KBM-7 (cell line): ENCODE measurements at regions not wholly inside any gene's neighbourhood (a gene's known extent, or its start where the extent isn't known, plus 50 kb on each side); places are given as distances from the start of the nearest gene placed in this dataset.

Experiments used
- DNase-seq: peaks from one replicate; pipeline ENCODE4 v3.0.0-alpha.2; 2015
- in situ Hi-C: fragments of 300-500 bp; cut with MboI; formaldehyde crosslinking; loops from 2 replicates; pipeline ENCODE4 v1.14.3; 2020; ENCODE audit warnings: low sequenced_read_pairs, low pct_unique_long_range_greater_than_20kb, mixed read lengths

DNA sequence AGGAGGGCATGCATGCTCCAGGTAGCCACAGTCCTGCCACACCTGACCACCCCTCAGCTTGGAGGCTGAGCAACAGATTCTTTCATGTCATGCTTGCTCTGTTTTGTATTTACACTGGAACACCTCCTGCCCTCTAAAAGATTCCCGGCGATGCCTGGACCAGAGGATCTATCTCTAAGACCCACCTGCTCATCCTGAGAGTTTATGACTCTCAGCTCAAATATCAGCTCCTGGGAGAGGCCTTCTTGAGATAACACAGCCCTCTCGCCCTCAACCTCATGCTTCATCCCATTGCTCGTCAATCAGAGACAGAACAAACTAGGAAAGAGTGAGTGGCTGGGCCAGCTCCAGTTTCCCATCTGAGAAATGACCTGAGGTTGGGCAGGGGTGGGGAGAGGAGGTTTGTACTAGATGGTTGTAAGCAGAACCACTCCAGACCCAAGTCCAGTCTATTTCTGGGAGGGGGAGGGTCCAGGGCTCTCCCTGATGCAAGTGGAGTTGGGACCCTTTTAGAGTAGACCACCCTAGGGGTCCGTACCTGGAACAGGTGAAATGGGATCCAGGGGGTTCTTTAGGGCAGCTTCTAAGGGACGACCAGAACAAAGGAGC is 524.5 kb downstream of the MATN1 start:
- no peak for DNase-seq
- in situ Hi-C loops, result no loop called here

DNA sequence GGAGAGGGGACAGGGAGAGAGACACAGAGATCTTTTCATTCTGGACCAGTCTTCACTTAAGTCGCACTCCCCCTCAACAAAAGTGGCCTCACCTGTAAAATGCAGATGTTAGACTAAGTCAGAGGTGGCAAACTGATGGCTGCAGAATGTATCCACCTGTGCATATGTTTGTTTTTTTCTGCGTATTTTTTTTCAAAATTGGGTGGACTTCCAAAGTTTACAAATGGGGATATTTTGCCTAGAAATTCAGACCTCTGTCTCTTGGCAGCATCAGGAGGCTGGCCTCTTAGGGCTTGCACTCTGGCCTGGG is 525.0 kb downstream of the MATN1 start:
- DNase-seq, result no peak
- in situ Hi-C loops, result no loop called here

DNA sequence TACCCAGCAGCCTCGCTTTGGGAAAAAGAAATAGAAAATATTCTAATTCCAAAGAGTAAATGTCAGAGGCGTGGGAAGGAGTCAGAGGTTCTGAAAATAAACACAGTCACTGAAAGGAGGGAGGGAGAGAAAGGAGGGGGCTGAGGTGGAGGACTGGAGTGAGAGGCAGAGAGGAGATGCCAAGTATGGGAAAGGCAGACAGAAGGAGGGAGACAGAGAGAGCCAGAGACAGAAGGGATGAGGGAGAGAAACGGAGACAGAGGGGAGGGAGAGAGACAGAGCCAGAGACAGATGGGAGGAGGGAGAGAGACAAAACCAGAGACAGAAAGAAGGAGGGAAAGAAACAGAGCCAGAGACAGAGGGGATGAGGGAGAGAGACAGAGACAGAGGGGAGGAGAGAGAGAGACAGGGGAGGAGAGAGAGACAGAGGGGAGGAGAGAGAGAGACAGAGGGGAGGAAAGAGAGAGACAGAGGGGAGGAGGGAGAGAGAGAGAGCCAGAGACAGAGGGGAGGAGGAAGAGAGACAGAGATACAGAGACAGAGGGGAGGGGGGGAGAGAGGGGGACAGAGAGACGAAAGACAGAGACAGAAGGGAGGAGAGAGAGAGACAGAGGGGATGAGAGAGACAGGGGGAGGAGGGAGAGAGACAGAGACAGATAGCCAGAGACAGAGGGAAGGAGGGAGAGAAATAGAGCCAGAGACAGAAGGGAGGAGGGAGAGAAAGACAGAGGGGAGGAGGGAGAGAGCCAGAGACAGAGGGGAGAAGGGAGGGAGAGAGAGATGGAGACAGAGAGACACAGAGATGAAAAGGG is 525.5 kb downstream of the MATN1 start:
- in situ Hi-C loops, result no loop called here
- DNase-seq, result no peak

DNA sequence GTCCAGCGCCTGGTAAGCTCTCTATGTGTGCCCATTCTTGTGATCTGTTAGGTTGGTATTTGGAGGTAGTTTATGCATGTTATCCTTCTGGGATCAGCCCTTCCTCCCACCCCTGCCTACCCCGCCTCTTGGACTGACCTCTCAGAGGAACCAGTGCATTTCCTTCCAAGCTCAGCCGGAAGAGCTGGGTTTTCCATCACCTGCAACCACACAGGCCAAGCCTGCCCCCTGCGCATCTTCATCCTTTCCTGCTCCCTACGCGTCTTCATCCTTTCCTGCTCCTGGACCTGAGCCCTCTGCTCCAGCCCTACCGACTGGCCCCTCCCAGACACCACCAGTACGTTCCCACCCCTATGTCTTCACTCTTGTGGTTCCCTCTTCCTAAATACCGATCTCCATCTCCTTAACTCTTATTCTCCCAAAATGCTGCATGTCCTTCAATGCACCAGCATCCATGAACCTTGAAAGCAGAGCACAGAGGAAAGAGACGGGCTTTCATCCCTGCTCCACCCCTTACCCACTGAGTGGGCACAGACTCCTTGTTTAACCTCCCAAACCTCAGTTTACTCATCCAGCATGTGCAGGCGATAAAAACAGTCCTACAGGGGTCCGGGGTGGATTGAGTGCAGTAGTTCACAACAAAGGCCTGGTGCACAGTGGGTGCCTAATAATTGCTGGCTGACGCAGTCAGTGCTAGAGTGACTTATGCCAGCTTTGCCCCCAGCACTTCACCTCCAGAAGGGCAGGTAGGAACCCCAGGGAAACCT is 526.3 kb downstream of the MATN1 start:
- DNase-seq, result no peak
- in situ Hi-C loops, result no loop called here

DNA sequence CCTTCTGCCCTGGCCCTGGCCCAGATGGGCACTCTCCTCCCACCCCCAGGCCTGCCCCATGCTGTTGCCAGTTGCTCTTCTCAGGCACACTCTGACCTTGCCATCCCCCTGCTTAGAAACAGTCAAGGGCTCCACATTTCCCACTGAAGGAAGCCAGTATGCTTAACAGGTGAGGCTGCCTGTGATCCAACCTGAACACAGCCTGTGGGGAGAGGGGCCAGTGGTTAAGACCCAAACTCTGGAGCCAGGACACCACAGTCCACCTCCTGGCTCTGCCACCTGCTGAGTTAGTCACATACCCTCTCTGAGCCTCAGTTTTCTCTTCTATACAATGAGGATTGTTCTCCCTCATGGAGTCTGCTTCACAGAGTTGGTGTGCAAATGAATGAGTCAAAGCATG is 526.9 kb downstream of the MATN1 start:
- in situ Hi-C loops, result no loop called here
- DNase-seq, result no peak

DNA sequence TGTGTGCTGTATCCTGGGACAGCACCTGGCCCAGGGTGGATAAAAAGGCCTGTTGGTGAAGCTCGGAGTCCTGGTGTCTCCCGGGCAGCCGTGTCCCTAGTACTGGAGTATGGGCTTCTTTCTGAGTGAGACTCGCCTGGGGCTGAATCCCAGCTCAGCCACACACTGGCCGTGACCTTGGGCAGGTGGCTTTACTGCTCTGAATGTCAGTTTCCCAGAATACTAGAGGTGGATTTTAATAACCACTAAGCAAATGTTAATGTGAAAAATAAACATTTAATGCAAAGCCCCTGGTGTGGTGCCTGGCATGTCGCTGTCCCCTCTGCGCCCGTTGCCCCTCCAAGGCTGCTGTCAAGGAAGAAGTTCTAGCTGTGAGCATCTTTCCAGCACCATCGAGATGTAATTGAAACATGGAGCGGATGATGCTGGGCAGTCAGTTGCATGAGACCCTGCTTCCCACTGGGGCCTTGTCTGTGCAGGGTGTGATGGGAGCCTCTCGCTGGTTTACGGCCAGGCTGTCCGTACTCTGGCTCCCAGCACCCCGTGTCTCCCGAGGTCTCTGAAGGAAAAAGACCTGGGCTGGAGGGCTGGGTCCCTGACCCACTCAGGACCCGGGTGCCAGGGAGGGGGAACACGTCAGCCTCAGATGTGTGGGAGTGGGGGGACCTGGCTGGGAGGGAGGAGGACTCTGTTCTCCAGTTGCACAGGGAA is 527.8 kb downstream of the MATN1 start:
- in situ Hi-C loops, result no loop called here
- no peak for DNase-seq

DNA sequence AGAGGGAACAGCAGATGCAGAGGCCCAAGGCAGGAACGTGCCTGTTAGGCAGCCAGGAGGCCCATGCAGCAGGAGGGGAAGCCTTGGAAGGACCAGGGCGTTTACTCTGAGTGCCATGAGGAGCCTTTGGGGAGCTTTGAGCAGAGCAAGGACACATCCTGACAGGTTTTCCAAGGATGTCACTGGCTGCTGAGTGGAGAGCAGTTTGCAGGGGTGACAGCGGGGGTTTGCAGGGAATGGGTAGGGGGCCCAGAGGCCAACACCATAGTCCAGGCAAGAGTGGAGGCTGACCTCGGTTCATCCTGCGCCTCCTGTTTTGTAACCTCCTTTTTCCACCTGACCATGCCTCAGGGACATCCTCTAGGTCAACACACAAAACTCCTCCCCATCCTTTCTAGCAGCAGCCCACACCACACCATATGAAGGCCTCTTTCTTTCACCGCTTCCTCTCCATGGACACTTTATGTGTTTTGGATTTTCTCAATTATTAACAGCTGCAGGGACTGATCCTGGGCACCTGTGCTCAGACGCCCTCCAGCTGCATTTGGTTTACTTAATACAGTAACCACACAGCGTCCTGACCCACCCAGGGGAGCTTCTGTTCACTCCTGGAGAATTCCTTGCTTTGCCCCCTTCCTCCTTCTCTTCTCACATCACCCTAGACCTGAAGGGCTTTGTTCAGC is 528.5 kb downstream of the MATN1 start:
- in situ Hi-C loops, result no loop called here
- no peak for DNase-seq

DNA sequence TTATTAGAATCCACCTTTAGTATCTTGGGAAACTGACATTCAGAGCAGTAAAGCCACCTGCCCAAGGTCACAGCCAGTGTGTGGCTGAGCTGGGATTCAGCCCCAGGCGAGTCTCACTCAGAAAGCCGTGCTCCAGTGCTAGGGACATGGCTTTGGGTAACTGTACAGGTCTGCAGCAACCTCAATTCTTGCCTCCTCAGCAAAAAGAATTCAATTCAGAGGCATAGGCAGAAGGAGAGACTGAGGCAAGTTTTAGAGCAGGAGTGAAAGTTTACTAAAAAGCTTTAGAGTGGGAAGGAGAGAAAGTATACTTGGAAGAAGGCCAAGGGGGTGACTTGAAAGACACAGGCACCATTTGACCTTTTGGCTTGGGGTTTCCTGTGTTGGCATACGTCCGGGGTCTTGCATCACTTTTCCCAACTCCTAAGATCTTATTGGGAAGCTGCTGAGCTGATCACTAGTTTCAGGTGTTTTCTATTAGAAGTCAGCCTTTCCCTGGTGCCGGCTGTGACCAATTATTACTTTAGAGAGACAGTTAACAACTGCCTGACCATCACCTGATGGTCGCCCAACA is 529.3 kb downstream of the MATN1 start:
- in situ Hi-C loops, result no loop called here
- DNase-seq, result no peak

DNA sequence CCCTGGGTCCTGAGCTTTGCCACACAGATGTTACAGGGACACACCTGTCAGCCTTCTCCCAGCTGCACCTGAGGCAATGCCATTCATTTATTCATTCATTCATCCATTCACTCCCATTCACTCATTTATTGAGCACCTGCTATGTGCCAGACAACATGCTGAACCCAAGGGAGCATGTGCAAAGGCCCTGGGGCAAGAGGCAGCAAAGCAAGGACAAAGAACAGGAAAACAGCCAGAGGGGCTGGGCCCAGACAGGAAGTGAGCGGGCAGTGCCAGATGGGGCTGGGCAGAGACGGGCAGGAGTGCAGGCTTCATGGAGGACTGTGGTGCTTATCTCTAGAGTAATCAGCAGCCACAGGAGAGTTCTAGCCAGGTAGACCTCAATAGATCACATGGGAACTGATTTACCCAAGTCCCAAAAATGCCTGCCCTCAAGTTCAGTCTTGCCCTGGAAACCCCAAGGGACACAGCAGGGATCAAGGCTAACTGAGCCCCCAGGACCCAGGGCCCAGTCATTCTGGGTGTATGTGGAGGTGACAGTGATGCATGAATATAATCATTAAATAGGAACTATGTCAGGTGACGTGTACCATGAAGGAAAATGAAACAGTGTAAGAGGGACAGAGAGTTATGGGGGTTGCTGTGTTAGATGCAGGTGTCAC is 530.3 kb downstream of the MATN1 start:
- DNase-seq, result no peak
- in situ Hi-C loops, result no loop called here

DNA sequence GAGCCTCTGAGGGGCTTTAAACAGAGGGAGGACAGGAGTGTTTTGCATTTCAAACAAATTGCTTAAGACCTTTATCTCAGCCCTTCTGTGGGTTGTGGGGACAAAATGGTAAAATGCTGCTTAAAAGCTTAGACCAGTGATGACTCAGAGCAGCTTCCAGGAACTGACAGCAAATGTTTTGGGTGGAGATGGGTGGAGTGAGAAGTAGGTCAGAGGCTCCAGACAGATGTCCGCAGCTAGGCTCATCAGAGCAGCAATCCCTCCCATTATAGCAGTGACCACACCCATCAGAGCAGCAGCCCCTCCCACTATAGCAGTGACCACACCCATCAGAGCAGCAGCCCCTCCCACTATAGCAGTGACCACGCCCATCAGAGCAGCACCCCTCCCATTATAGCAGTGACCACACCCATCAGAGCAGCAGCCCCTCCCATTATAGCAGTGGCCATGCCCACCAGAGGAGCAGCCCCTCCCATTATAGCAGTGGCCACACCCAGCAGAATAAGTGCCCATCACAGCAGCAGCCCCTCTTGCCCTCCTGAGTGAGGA is 532.2 kb downstream of the MATN1 start:
- in situ Hi-C loops, result no loop called here
- no peak for DNase-seq

DNA sequence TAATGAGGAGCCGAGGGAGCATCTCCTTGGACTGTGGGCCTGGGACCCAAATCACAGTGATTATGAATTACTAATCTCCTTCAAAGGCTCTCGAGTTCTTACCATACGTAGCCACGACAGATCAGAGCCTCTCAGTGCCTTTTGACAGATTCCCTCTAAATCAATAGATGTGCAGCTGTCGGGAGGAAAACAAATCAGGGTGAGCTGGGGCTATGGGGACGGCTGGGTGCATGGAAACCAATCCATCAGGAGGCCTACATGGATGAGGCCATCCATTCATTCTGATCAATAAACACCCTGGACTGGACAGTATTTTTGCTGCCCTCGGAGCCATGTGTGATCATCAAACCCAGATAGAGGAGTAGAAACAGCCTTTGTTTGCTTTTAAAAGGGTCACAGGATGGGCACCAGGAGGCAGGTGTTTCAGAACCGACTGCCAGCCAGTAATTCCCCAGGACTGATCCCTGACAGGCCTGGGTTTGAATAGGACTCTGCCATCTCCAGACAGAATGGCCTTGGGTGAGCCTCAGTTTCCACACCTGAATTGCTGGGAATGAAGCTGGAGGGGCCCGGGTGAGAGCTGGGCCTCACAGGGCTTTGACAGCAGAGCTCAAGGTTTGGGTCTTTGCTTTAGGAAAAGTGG is 532.8 kb downstream of the MATN1 start:
- DNase-seq, result no peak
- in situ Hi-C loops, result no loop called here

DNA sequence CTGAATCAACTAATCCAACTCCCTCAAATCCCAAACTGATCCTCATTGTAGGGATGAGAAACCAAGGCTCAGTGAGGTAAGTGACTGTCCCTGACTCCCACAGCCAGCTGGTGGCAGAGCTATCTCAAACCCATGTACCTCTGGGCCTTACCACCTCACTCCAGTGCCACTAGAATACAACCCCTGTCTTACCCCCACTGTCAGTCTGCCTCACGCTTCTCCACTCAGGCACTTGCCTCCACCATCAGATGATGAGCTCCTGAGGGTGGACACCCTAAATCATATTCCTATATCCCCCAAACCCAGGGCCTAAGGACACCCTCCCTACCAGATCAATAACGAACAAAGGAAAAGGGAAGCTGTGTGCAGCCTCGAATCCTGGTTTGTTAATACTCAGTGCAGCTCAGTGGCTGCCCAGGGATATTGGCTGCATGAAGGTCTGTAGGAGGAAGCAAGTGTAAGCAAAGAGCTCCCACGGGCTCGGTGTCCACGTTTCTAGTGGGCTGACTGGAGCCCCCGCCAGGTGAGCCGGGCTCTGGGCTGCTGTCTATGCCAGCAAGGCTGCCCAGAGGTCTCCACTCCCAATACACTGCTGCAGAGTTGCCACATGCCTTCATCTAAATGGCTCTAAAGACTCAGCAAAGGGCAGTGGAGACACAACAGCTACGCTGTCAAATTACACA is 533.4 kb downstream of the MATN1 start:
- DNase-seq, result no peak
- in situ Hi-C loops, result no loop called here

DNA sequence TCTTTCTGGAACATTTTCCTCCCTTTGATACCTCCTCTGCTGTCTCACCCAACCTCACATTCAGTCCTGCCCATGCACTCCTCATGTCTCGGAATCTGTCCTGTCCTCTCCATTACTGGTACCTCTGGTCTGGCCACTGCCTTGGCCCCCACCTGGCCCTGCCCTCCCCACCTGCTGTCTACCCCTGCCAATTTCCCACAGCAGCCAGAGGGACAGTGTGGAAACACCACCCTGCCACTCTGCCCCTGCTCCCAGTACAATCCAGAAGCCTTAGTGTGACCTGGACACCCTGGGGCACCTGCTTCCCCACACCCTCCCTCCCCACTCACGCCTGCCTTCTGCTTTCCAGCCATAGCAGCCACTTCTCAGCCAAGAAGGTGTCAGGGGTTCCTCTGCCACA is 534.4 kb downstream of the MATN1 start:
- in situ Hi-C loops, result no loop called here

DNA sequence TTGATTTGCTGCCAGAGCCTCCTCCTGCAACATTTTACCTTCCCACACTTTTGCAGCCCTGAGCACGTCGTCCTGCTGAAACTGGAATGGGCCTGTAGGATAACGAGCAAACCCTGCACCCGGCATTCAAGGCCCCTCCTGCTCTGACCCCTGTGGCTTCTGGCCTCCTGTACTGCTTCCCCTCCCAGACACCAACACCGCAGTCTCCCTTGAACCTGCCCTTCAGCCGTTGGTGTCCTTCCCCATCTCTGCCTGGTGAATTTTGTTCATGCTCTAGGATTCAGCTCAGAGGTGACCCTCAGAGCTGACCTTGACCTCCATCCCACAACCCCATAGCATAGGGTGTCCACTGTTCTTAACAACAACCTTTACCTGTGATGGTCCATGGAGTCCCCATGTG is 535.1 kb downstream of the MATN1 start:
- in situ Hi-C loops, result no loop called here
- no peak for DNase-seq

More for the DNA sequence above, 534.4 kb downstream of the MATN1 start:
- DNase-seq, result no peak

DNA sequence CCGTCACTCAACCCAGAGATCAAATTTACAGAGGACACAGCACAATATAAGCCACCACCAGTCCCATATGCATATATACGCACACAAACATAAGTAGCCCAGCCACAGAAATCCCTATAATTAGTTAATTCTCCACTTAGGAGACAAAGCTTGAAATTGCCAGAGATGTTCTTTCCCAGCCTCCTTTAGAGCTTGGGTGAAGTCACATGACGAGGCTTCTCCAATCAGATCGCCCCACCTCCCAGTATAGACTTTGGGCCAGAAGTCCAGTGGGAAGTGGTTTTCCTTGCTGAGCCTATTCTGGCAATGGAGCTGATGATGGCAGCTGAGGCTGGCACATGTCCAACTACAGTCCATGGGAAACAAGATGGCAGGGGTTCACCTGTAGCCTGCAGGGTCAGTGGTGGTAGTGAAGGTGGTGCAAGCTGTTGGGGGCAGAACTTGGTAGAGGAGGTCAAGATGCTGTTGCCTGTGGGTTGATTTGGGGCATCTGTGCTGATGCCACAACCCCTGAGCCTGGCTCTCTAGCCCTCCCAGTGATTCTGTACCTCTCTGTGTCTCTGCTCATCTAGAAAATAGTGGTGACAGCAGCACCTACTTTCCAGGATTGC is 535.9 kb downstream of the MATN1 start:
- in situ Hi-C loops, result no loop called here
- DNase-seq, result no peak

DNA sequence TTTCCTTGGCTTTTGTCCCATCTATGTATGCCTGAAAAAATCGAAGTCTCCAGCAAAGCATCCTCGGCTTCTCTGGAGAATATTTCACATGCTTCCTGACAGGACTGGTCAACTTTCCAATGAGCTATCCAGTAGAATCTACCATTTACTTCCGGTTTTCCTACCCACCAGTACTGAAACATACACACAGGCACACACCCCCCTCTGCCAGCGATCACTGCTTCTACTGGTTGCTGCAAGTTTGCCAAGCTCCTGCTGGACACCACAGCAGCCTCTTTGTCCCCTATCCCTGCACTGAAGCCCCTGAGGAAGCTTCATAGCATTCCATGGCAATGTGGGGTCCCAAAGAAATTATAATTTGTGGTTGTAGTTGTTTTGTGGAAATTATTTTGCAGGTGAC is 536.8 kb downstream of the MATN1 start:
- no peak for DNase-seq
- in situ Hi-C loops, result no loop called here

DNA sequence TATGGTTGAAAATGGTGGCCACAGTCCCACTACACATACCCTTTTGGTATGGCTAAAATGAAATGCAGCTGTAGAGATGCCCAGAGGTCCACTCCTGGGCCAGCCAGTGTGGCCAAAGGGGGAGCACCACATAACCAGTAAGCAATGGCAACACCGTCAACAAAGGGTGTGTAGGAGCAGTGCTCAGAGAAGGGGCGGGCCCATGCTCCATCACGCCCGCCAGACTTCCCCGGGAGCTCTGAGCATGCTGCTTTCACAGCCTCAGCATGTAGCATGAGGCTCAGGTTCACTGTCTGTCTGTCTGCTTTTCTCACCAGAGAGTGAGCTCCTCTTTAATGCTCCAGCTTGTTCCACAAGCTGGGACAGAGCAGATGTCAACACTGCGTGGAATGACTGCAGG is 537.6 kb downstream of the MATN1 start:
- DNase-seq, result no peak
- in situ Hi-C loops, result no loop called here
